HCT116 (cell line): ENCODE measurements at regions not wholly inside any gene's neighbourhood (a gene's known extent, or its start where the extent isn't known, plus 50 kb on each side); places are given as distances from the start of the nearest gene placed in this dataset.

Experiments used
- ATAC-seq: fragments of 200-7000 bp; cut with Tn5 transposase; 2 replicates; pipeline ENCODE4 v1.9.1; 2020; ENCODE audit warnings: mild to moderate bottlenecking, moderate library complexity
- BruUV-seq: library from RNA; stranded (reverse); fragments of 400-500 nt; replicated peaks from 2 replicates; lab custom pipeline; 2021; lab: Mats Ljungman, UMichigan
- CTCF ChIA-PET: fragments of 300-600 bp; sonication (Branson Sonifier 250); formaldehyde crosslinking; loops from one replicate; lab custom pipeline; 2021; ENCODE audit warnings: antibody characterized with exemption; lab: Charles Lee
- POLR2A ChIA-PET: fragments of 300-600, 350-600 bp; sonication (Branson Sonifier 250); formaldehyde crosslinking; loops from one replicate; lab custom pipeline; 2021; ENCODE audit warnings: antibody characterized with exemption; lab: Charles Lee
- RAD21 ChIA-PET, 2 experiments: fragments of 300-600 bp; sonication (Branson Sonifier 250); formaldehyde crosslinking; loops; one replicate each; lab custom pipeline; 2023; ENCODE audit warnings: low total read pairs in 2 of 2; ENCODE audit not compliant: uncharacterized antibody in 2 of 2, unreplicated experiment in 2 of 2, low non-redundant PET in 1 of 2; lab: Charles Lee
- DNase-seq: peaks from one replicate; pipeline ENCODE4 v3.0.0-alpha.2; 2010; ENCODE audit warnings: low read depth, low spot score
- H2AFZ ChIP-seq: fragments of 200-600 bp; shearing (Covaris generic), sonication (generic); 2 replicates; pipeline ENCODE4 v1.6.1; 2017; ENCODE audit warnings: low read depth, mixed run types, mixed read lengths, antibody characterized with exemption, low read length; ENCODE audit not compliant: poor library complexity, severe bottlenecking
- H3K27ac ChIP-seq: 2 replicates; pipeline ENCODE4 v1.5.1; 2012; ENCODE audit warnings: low read depth, low read length
- H3K27me3 ChIP-seq: fragments of 200-600 bp; sonication (generic); 2 replicates; pipeline ENCODE4 v1.6.1; 2016; ENCODE audit warnings: mixed run types, low read length, mixed read lengths; ENCODE audit not compliant: insufficient read depth
- H3K36me3 ChIP-seq, 2 experiments: fragments of 200-500 bp in 1 of 2; fragments of 200-600 bp in 1 of 2; sonication (Bioruptor generic) in 1 of 2; sonication (generic) in 1 of 2; 2 replicates each; pipeline versions ENCODE4 v1.5.1 to v1.6.1; 2014 to 2016; ENCODE audit warnings: low read length in 2 of 2, inconsistent platforms in 1 of 2, mixed read lengths in 1 of 2, mixed run types in 1 of 2; ENCODE audit not compliant: insufficient read depth in 2 of 2, control insufficient read depth in 1 of 2
- H3K4me1 ChIP-seq, 2 experiments: fragments of 200-600 bp in 1 of 2; sonication (generic) in 1 of 2; 2 replicates each; pipeline versions ENCODE4 v1.5.1 to v1.6.1; 2012 to 2017; ENCODE audit warnings: low read length in 2 of 2, inconsistent platforms in 1 of 2, mild to moderate bottlenecking in 1 of 2, mixed read lengths in 1 of 2, mixed run types in 1 of 2, moderate library complexity in 1 of 2; ENCODE audit not compliant: insufficient read depth in 2 of 2, control insufficient read depth in 1 of 2
- H3K4me2 ChIP-seq: fragments of 200-600 bp; sonication (generic); 2 replicates; pipeline ENCODE4 v1.6.1; 2017; ENCODE audit warnings: mixed run types, low read length, mixed read lengths
- H3K4me3 ChIP-seq, 2 experiments: fragments of 200-600 bp in 1 of 2; sonication (generic) in 1 of 2; replicated peaks in 1 of 2; 2 replicates each; pipeline ENCODE4 v1.5.1; 2011 to 2016; ENCODE audit warnings: low read length in 2 of 2, control low read depth in 1 of 2, low read depth in 1 of 2, mild to moderate bottlenecking in 1 of 2, mixed read lengths in 1 of 2, mixed run types in 1 of 2
- H3K79me2 ChIP-seq: fragments of 200-600 bp; sonication (generic); 2 replicates; pipeline ENCODE4 v1.6.1; 2017; ENCODE audit warnings: mild to moderate bottlenecking, mixed run types, low read length, moderate library complexity, mixed read lengths; ENCODE audit not compliant: insufficient read depth
- H3K9ac ChIP-seq: fragments of 200-600 bp; sonication (generic); 2 replicates; pipeline ENCODE4 v1.6.1; 2016; ENCODE audit warnings: low read length, mixed read lengths
- H3K9me2 ChIP-seq: fragments of 200-600 bp; sonication (generic), shearing (Covaris generic); 2 replicates; pipeline ENCODE4 v1.6.1; 2017; ENCODE audit warnings: mixed run types, mild to moderate bottlenecking, moderate library complexity; ENCODE audit not compliant: insufficient read depth
- H3K9me3 ChIP-seq, 2 experiments: fragments of 200-500 bp in 1 of 2; fragments of 200-600 bp in 1 of 2; sonication (Bioruptor generic) in 1 of 2; sonication (generic) in 1 of 2; 2 replicates each; pipeline ENCODE4 v1.6.1; 2014 to 2017; ENCODE audit warnings: low read length in 2 of 2, mixed read lengths in 2 of 2, inconsistent platforms in 1 of 2, low read depth in 1 of 2, mild to moderate bottlenecking in 1 of 2, mixed run types in 1 of 2, moderate library complexity in 1 of 2; ENCODE audit not compliant: control insufficient read depth in 1 of 2, insufficient read depth in 1 of 2
- H4K20me1 ChIP-seq: fragments of 200-600 bp; sonication (generic), shearing (Covaris generic); 2 replicates; pipeline ENCODE4 v1.6.1; 2017; ENCODE audit warnings: mixed run types, mild to moderate bottlenecking, moderate library complexity; ENCODE audit not compliant: insufficient read depth
- EZH2phosphoT487 ChIP-seq: fragments of 200-600 bp; IDR thresholded peaks from 2 replicates; pipeline ENCODE4 v1.6.1; 2018; ENCODE audit warnings: antibody characterized with exemption, borderline replicate concordance
- JUND ChIP-seq: IDR thresholded peaks from 2 replicates; pipeline ENCODE4 v1.6.1; 2012
- POLR2A ChIP-seq: IDR thresholded peaks from 2 replicates; pipeline ENCODE4 v1.7.0; 2011; ENCODE audit warnings: borderline replicate concordance; ENCODE audit not compliant: insufficient read depth, insufficient read length; ENCODE audit errors: extremely low read depth
- POLR2AphosphoS5 ChIP-seq: IDR thresholded peaks from 2 replicates; pipeline ENCODE4 v1.6.1; 2011; ENCODE audit warnings: mild to moderate bottlenecking, low read depth, low read length, moderate library complexity
- SIN3A ChIP-seq: IDR thresholded peaks from 2 replicates; pipeline ENCODE4 v1.6.1; 2012; ENCODE audit warnings: low read depth
- TCF7L2 ChIP-seq: IDR thresholded peaks from 2 replicates; pipeline ENCODE4 v1.7.0; 2011; ENCODE audit warnings: borderline replicate concordance, inconsistent platforms; ENCODE audit not compliant: insufficient read depth, insufficient read length; ENCODE audit errors: extremely low read depth
- intact Hi-C: fragments of 100-400 bp; cut with micrococcal nuclease; formaldehyde crosslinking; loops from 2 replicates; pipeline ENCODE4 v1.10.0; 2022
- TF ChIP-seq, protein P1 (sequence below): IDR thresholded peaks from 2 replicates; pipeline ENCODE4 v1.6.1; 2011; ENCODE audit warnings: mild to moderate bottlenecking, low read length, moderate library complexity; ENCODE audit not compliant: insufficient replicate concordance; ENCODE audit errors: extremely low read depth

DNA sequence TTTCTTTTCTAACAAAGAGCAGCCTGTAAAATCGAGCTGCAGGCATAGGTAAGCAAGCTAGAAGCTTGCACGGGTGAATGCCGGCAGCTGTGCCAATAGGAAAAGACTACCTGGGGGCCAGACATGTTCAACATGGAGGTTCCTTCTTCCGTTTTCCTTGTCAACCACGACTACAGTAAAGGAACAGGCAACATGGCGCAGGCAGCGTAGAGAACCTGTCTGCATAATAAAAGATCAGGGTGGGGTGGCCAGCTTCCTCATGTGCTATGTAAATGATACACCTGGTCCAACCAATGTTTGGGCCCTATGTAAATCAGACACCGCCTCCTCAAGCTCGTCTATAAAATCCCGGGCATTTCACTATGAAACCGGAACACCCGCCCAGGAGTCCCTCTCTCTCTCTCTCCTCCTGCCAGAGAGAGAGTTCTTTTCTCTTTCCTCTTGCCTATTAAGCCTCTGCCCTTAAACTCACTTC is 103.8 kb upstream of the LIFR start:
- CTCF ChIA-PET: interaction anchor here (1.1 kb wide), 1 partner anchor 219 kb away, joined by 3 read pairs; no protein-coding TSS in a partner anchor
- no peaks in the 10 kb centered on the region for H3K4me1 ChIP-seq
- TF ChIP-seq SIN3A: no peak
- TF ChIP-seq, protein P1, sequence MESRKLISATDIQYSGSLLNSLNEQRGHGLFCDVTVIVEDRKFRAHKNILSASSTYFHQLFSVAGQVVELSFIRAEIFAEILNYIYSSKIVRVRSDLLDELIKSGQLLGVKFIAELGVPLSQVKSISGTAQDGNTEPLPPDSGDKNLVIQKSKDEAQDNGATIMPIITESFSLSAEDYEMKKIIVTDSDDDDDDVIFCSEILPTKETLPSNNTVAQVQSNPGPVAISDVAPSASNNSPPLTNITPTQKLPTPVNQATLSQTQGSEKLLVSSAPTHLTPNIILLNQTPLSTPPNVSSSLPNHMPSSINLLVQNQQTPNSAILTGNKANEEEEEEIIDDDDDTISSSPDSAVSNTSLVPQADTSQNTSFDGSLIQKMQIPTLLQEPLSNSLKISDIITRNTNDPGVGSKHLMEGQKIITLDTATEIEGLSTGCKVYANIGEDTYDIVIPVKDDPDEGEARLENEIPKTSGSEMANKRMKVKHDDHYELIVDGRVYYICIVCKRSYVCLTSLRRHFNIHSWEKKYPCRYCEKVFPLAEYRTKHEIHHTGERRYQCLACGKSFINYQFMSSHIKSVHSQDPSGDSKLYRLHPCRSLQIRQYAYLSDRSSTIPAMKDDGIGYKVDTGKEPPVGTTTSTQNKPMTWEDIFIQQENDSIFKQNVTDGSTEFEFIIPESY: no peak
- TF ChIP-seq, all 23 proteins: peak for 0
- no peaks in the 10 kb centered on the region for H3K9me3 ChIP-seq
- no peaks in the 10 kb centered on the region for H3K79me2 ChIP-seq
- H3K27me3 ChIP-seq: no peaks in the 10 kb centered on the region
- H2AFZ ChIP-seq: no peak overlapping the region
- POLR2A ChIA-PET: interaction anchor here (1.6 kb wide), 1 partner anchor 9 kb away, joined by 4 read pairs; no protein-coding TSS in a partner anchor
- no peak for ATAC-seq
- no TSS peak for BruUV-seq
- no peak overlapping the region for H3K4me3 ChIP-seq
- RAD21 ChIA-PET: no interaction called here
- H4K20me1 ChIP-seq: no peaks in the 10 kb centered on the region
- H3K27ac ChIP-seq: no peak overlapping the region
- H3K9me2 ChIP-seq: no peaks in the 10 kb centered on the region
- intact Hi-C loops: no loop called here
- H3K36me3 ChIP-seq: no peaks in the 10 kb centered on the region
- no peak for DNase-seq
- no peak overlapping the region for H3K9ac ChIP-seq
- no peak overlapping the region for H3K4me2 ChIP-seq

DNA sequence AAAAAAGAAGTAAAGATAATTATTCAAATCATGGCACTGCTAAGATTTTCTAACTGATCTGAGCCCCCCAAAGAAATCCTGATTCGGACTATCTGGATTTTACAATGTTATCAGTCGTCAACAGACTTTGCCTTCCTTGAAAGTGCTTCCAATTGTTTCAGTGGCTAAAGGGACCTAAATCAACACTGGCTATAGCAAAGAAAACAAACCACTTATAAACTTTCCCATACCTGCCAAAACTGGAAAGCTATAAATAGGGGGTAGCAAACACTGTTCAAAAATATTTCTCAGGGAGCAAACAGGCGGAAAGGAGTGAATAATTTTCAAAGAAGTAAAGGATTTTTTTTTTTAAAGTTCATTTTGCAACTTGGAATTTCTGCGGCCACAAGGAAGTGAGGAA is 105.6 kb upstream of the LIFR start:
- no peaks in the 10 kb centered on the region for H3K9me2 ChIP-seq
- no peak overlapping the region for H3K27ac ChIP-seq
- BruUV-seq: no TSS peak
- H3K27me3 ChIP-seq: no peaks in the 10 kb centered on the region
- ATAC-seq (no peak), DNase-seq (no peak)
- ChIA-PET CTCF (interaction anchor here (5.8 kb wide), 1 partner anchor 220 kb away, joined by 37 read pairs; no protein-coding TSS in a partner anchor), POLR2A (no interaction called here), RAD21 (no interaction called here)
- H4K20me1 ChIP-seq: no peaks in the 10 kb centered on the region
- no peak overlapping the region for H3K9ac ChIP-seq
- H3K79me2 ChIP-seq: no peaks in the 10 kb centered on the region
- H3K9me3 ChIP-seq: no peaks in the 10 kb centered on the region
- TF ChIP-seq SIN3A (no peak), POLR2AphosphoS5 (no peak), EZH2phosphoT487 (no peak), POLR2A (no peak), TCF7L2 (no peak), JUND (no peak)
- H3K4me2 ChIP-seq: no peak overlapping the region
- intact Hi-C loops: no loop called here
- no peak overlapping the region for H3K4me3 ChIP-seq
- H3K36me3 ChIP-seq: no peaks in the 10 kb centered on the region
- no peak overlapping the region for H2AFZ ChIP-seq
- no peaks in the 10 kb centered on the region for H3K4me1 ChIP-seq
